SU-DHL-6 (cell line): ENCODE measurements at regions not wholly inside any gene's neighbourhood (a gene's known extent, or its start where the extent isn't known, plus 50 kb on each side); places are given as distances from the start of the nearest gene placed in this dataset.

ENCODE experiments used
- H2AFZ ChIP-seq: fragments of 200-600 bp; sonication (generic); 2 replicates; pipeline ENCODE4 v1.6.1; 2014; ENCODE audit warnings: low read depth, mild to moderate bottlenecking, moderate library complexity, mixed read lengths, antibody characterized with exemption, low read length; ENCODE audit not compliant: severe bottlenecking
- H3F3A ChIP-seq: fragments of 200-600 bp; shearing (Covaris generic); 2 replicates; pipeline ENCODE4 v1.6.0; 2016; ENCODE audit warnings: antibody characterized with exemption, mild to moderate bottlenecking; ENCODE audit not compliant: insufficient read depth
- H3K27ac ChIP-seq: fragments of 200-600 bp; sonication (generic); 2 replicates; pipeline ENCODE4 v1.5.1; 2016; ENCODE audit warnings: low read depth, mild to moderate bottlenecking, low read length, moderate library complexity, mixed read lengths
- H3K27me3 ChIP-seq: fragments of 200-600 bp; sonication (generic), shearing (Covaris generic); 2 replicates; pipeline ENCODE4 v1.6.0; 2014; ENCODE audit warnings: mild to moderate bottlenecking, low read length
- H3K36me3 ChIP-seq: fragments of 200-600 bp; sonication (generic); 2 replicates; pipeline ENCODE4 v1.6.1; 2014; ENCODE audit warnings: mild to moderate bottlenecking, low read length, mixed read lengths
- H3K4me2 ChIP-seq: fragments of 300-600, 200-600 bp; shearing (Covaris generic), sonication (generic); 2 replicates; pipeline ENCODE4 v1.6.0; 2014; ENCODE audit warnings: low read length, low read depth, mild to moderate bottlenecking; ENCODE audit not compliant: poor library complexity, severe bottlenecking
- H3K4me3 ChIP-seq: fragments of 200-600 bp; sonication (generic); 2 replicates; pipeline ENCODE4 v1.5.1; 2014; ENCODE audit warnings: antibody characterized with exemption, low read length, mild to moderate bottlenecking, mixed read lengths; ENCODE audit not compliant: insufficient read depth, poor library complexity, severe bottlenecking
- H3K79me2 ChIP-seq: fragments of 200-600 bp; sonication (generic); 2 replicates; pipeline ENCODE4 v1.6.1; 2014; ENCODE audit warnings: mild to moderate bottlenecking, low read length, moderate library complexity; ENCODE audit not compliant: insufficient read depth
- H3K9ac ChIP-seq: fragments of 200-600 bp; sonication (generic); 2 replicates; pipeline ENCODE4 v1.7.0; 2014; ENCODE audit warnings: mild to moderate bottlenecking, low read length
- H3K9me2 ChIP-seq: fragments of 200-600 bp; sonication (generic); replicated peaks from 2 replicates; pipeline ENCODE4 v1.6.1; 2014; ENCODE audit warnings: low read length; ENCODE audit not compliant: insufficient read depth
- H3K9me3 ChIP-seq: fragments of 200-600 bp; sonication (generic); 2 replicates; pipeline ENCODE4 v1.6.1; 2014; ENCODE audit warnings: low read length, mixed read lengths; ENCODE audit not compliant: insufficient read depth
- H4K20me1 ChIP-seq: fragments of 200-600 bp; sonication (generic); 2 replicates; pipeline ENCODE4 v1.6.1; 2014; ENCODE audit warnings: low read depth, mild to moderate bottlenecking, antibody characterized with exemption, low read length, moderate library complexity, mixed read lengths
- CTCF ChIP-seq: fragments of 200-600 bp; sonication (generic); IDR thresholded peaks from one replicate; pipeline ENCODE4 v1.5.1; 2017; ENCODE audit warnings: antibody characterized with exemption, mild to moderate bottlenecking, low read length, moderate library complexity; ENCODE audit not compliant: insufficient read depth, poor library complexity, severe bottlenecking
- EZH2phosphoT487 ChIP-seq: fragments of 200-600 bp; sonication (generic), shearing (Covaris generic); conservative IDR thresholded peaks from 2 replicates; pipeline ENCODE4 v1.6.1; 2018; ENCODE audit warnings: mild to moderate bottlenecking, antibody characterized with exemption, low read length, moderate library complexity, mixed read lengths

DNA sequence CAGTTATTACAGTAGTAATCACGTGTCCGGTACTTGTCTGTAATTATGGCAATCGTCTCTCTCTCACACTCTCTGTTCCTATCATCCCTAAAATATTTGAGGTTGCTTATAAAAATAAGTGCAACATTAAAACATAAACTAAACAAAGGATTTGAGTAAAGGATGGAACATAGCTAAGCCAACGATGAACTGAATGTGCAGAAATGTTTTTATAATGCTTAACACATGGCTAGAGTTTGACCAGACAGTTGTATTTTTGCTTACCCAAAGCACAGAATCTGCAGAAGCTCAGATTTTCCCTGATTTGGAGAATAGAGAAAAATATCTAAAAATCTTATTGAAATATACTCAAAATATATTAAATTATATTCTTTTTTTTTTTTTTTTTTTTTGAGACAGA, 1030.9 kb downstream of the NAALADL2 start:
- no peak overlapping the region for H3K27ac ChIP-seq
- H2AFZ ChIP-seq = no peak overlapping the region
- no peaks in the 10 kb centered on the region for H3K9me3 ChIP-seq
- H3F3A ChIP-seq = no peaks in the 10 kb centered on the region
- no peak for TF ChIP-seq CTCF
- no peak for TF ChIP-seq EZH2phosphoT487
- H4K20me1 ChIP-seq = no peaks in the 10 kb centered on the region
- H3K9me2 ChIP-seq = no peaks in the 10 kb centered on the region
- H3K79me2 ChIP-seq = no peaks in the 10 kb centered on the region
- H3K27me3 ChIP-seq = no peaks in the 10 kb centered on the region
- H3K4me3 ChIP-seq = no peak overlapping the region
- H3K9ac ChIP-seq = no peak overlapping the region
- no peaks in the 10 kb centered on the region for H3K36me3 ChIP-seq
- H3K4me2 ChIP-seq = no peak overlapping the region

DNA sequence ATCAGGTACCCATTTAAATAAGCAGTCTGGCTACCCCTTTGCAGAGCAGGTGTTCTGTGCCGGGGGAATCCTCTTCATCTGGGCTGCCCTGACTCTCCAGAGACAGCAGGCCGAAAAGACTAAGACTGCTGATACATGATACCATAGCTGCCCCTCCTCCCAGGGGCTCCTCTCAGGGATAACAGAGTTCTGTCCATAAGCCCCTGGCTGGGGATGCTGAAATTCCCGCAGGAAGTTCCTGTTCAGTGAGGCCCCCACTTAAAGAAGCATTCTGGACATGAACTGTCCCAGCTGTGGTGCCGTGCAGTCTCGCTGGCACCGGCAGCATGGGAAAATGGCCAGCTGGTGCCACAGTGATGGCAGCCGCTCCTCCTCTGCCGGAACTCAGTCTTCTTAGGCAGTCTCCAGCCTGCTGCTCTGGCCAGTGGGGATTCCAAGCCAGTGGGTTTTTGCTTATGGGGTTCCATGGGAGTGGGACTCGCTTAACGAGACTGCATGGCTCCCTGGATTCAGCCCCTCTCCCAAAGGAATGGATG, 1026.2 kb downstream of the NAALADL2 start:
- Histone ChIP-seq H3K27me3 (no peaks in the 10 kb centered on the region), H2AFZ (no peak overlapping the region), H3F3A (no peaks in the 10 kb centered on the region), H3K9me3 (no peaks in the 10 kb centered on the region), H3K4me3 (no peak overlapping the region), H3K9me2 (no peaks in the 10 kb centered on the region), H4K20me1 (no peaks in the 10 kb centered on the region), H3K4me2 (no peak overlapping the region), H3K36me3 (no peaks in the 10 kb centered on the region), H3K9ac (no peak overlapping the region), H3K79me2 (no peaks in the 10 kb centered on the region), H3K27ac (no peak overlapping the region)
- TF ChIP-seq CTCF (no peak), EZH2phosphoT487 (no peak)

- Histone ChIP-seq H3K36me3 (no peaks in the 10 kb centered on the region), H3K27me3 (no peaks in the 10 kb centered on the region), H3K79me2 (no peaks in the 10 kb centered on the region), H3K9ac (no peak overlapping the region), H3K27ac (no peak overlapping the region), H3K9me3 (no peaks in the 10 kb centered on the region), H3F3A (no peaks in the 10 kb centered on the region), H3K9me2 (no peaks in the 10 kb centered on the region), H2AFZ (no peak overlapping the region), H3K4me3 (no peak overlapping the region), H3K4me2 (no peak overlapping the region), H4K20me1 (no peaks in the 10 kb centered on the region)
- TF ChIP-seq CTCF (no peak), EZH2phosphoT487 (no peak)
Measured at GRCh38 chr3:175879417-175879816, 1020.3 kb downstream of the NAALADL2 start.
